Stimulated activated CD4-positive, alpha-beta T cell treated with anti-CD3 and anti-CD28 coated beads, Interleukin-15, amount 100 ng/mL, for 48 hours (primary cell): ENCODE measurements at regions not wholly inside any gene's neighbourhood (a gene's known extent, or its start where the extent isn't known, plus 50 kb on each side); places are given as distances from the start of the nearest gene placed in this dataset.

Source experiments
- DNase-seq, 2 donors: peaks; one replicate each; pipeline ENCODE4 v3.0.0-alpha.2; 2020; ENCODE audit warnings: low read depth in 2 of 2

- DNase-seq: no peak
Observed at GRCh38 chr14:61625165-61625564, 70.1 kb upstream of the HIF1A start.

- DNase-seq: no peak
Observed at GRCh38 chr14:61627612-61628011, 67.7 kb upstream of the HIF1A start.

- no peak for DNase-seq
Observed at GRCh38 chr14:61628016-61628725, 67.1 kb upstream of the HIF1A start.

- DNase-seq: no peak
Observed at GRCh38 chr14:61630399-61631044, 64.8 kb upstream of the HIF1A start.

- DNase-seq: no peak
Observed at GRCh38 chr14:61631045-61631687, 64.1 kb upstream of the HIF1A start.

GRCh38 chr14:61632401-61632800 lies 62.9 kb upstream of the HIF1A start:
- DNase-seq: no peak

GRCh38 chr14:61632807-61633206 lies 62.5 kb upstream of the HIF1A start:
- no peak for DNase-seq

GRCh38 chr14:61636291-61636690 lies 59.0 kb upstream of the HIF1A start:
- DNase-seq: no peak

GRCh38 chr14:61636779-61637178 lies 58.5 kb upstream of the HIF1A start:
- DNase-seq: no peak

GRCh38 chr14:61638595-61639387 lies 56.5 kb upstream of the HIF1A start:
- DNase-seq: no peak

GRCh38 chr14:61640158-61641136 lies 54.9 kb upstream of the HIF1A start:
- no peak for DNase-seq

GRCh38 chr14:61641914-61642613 lies 53.2 kb upstream of the HIF1A start:
- no peak for DNase-seq

GRCh38 chr14:61642614-61642982 lies 52.7 kb upstream of the HIF1A start:
- no peak for DNase-seq

GRCh38 chr14:61643555-61643954 lies 51.8 kb upstream of the HIF1A start:
- DNase-seq: no peak

GRCh38 chr14:61644175-61644574 lies 51.1 kb upstream of the HIF1A start:
- no peak for DNase-seq

GRCh38 chr14:61644834-61645233 lies 50.5 kb upstream of the HIF1A start:
- no peak for DNase-seq

GRCh38 chr14:61645247-61645646 lies 50.1 kb upstream of the HIF1A start:
- no peak for DNase-seq
